ENCODE measurements at regions not wholly inside any gene's neighbourhood (a gene's known extent, or its start where the extent isn't known, plus 50 kb on each side); places are given as distances from the start of the nearest gene placed in this dataset.

- Histone ChIP-seq H4K5ac (ENCODE audit: insufficient read length, low read depth, low read length) (no peak overlapping the region), H3K27ac (ENCODE audit: insufficient read length, low read depth, low read length) (no peak overlapping the region), H4K91ac (ENCODE audit: insufficient read length, low read depth, low read length) (no peak overlapping the region), H3T11ph (ENCODE audit: low read length) (no peak overlapping the region), H3K4ac (ENCODE audit: low read depth, low read length) (no peak overlapping the region), H3K27me3 (ENCODE audit: insufficient read depth, low read length) (no peaks in the 10 kb centered on the region), H3K9ac (ENCODE audit: extremely low read depth, insufficient read length, low read length) (no peak overlapping the region), H3K23me2 (ENCODE audit: insufficient read length, low read depth, low read length, poor library complexity, severe bottlenecking) (no peaks in the 10 kb centered on the region), H3K79me1 (ENCODE audit: insufficient read depth, low read depth, low read length, poor library complexity, severe bottlenecking) (no peaks in the 10 kb centered on the region), H3K79me2 (ENCODE audit: insufficient read depth, low read length) (no peaks in the 10 kb centered on the region), H3K56ac (ENCODE audit: insufficient read length, low read depth, low read length) (no peak overlapping the region), H3K4me1 (ENCODE audit: insufficient read depth, low read length) (no peaks in the 10 kb centered on the region), H2BK120ac (ENCODE audit: low read depth, low read length, poor library complexity, severe bottlenecking) (no peak overlapping the region), H2BK20ac (ENCODE audit: low read depth, low read length, poor library complexity, severe bottlenecking) (no peak overlapping the region), H3K4me2 (ENCODE audit: insufficient read depth, insufficient read length, low read length) (no peak overlapping the region), H2BK15ac (ENCODE audit: low read depth, low read length) (no peak overlapping the region), H2BK12ac (ENCODE audit: insufficient read length, low read depth, low read length) (no peak overlapping the region), H3K14ac (ENCODE audit: insufficient read depth, low read length) (no peak overlapping the region), H2AFZ (ENCODE audit: low read length) (no peak overlapping the region), H3K9me3 (ENCODE audit: control insufficient read depth, low read depth, low read length) (no peaks in the 10 kb centered on the region), H4K8ac (replicated peaks; ENCODE audit: insufficient read length, low read depth, low read length) (no peak overlapping the region), H3K23ac (ENCODE audit: insufficient read length, low read depth, low read length) (no peak overlapping the region), H4K20me1 (ENCODE audit: control insufficient read depth, insufficient read depth, insufficient read length) (no peaks in the 10 kb centered on the region), H3K18ac (ENCODE audit: insufficient read length, low read depth, low read length) (no peak overlapping the region), H2AK5ac (ENCODE audit: insufficient read length, low read length) (no peak overlapping the region), H2BK5ac (ENCODE audit: insufficient read length, low read length) (no peak overlapping the region)
- TF ChIP-seq CTCF (conservative IDR thresholded peaks at IDR 0.05): no peak
- Mint-ChIP-seq H3K4me3 (no peak overlapping the region), H3K27ac (no peak overlapping the region), H3K27me3 (ENCODE audit: low read depth) (no peaks in the 10 kb centered on the region; the same call in 1 of the 2 replicates), H3K4me1 (peaks cover 7% of the 10 kb centered on the region in 2 experiments), H3K9me3 (no peaks in the 10 kb centered on the region), H3K36me3 (ENCODE audit: insufficient read depth in 1 of 3, low read depth in 3 of 3) (no peaks in the 10 kb centered on the region)
- no CpG with 5 or more reads among the region's 5 CpGs for WGBS (ENCODE audit: extremely low coverage, insufficient read length, low lambda C conversion rate)
- no peak for DNase-seq
These were observed 228.7 kb downstream of the BARHL2 start for GRCh38 chr1:90488451-90488850.
